ENCODE measurements at regions not wholly inside any gene's neighbourhood (a gene's known extent, or its start where the extent isn't known, plus 50 kb on each side); places are given as distances from the start of the nearest gene placed in this dataset.

DNA sequence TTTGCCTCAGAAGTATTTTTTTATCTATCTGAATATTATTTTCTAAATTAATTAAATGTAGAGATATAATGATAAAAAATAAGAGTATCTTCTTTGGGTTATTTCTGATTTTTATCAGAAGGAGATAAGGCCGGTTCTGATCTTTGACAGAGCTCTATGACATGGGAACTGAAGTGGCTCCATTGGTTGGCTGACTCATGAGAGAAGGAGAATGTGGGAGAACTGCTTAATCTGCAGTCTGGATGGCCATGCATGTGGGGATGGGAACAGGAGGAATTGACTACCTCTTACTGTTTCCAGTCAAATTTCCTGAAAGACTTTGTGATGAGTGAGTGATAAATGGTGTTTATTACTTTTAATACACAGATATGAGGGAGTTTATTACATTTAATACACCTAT is 155.8 kb upstream of the ATP2B1 start:
- no peak overlapping the region for H3K4me3 ChIP-seq (replicated peaks; ENCODE audit: low read depth, low read length)
- TF ChIP-seq CTCF (IDR thresholded peaks at IDR 0.05; ENCODE audit: low read length, missing control alignments): no peak
- DNase-seq (ENCODE audit: low read depth): no peak

- no peak overlapping the region for H3K4me3 ChIP-seq (replicated peaks; ENCODE audit: low read depth, low read length)
- TF ChIP-seq CTCF (IDR thresholded peaks at IDR 0.05; ENCODE audit: low read length, missing control alignments): no peak
- no peak for DNase-seq (ENCODE audit: low read depth)
Measured at GRCh38 chr12:89863968-89864367, 155.3 kb upstream of the ATP2B1 start.

DNA sequence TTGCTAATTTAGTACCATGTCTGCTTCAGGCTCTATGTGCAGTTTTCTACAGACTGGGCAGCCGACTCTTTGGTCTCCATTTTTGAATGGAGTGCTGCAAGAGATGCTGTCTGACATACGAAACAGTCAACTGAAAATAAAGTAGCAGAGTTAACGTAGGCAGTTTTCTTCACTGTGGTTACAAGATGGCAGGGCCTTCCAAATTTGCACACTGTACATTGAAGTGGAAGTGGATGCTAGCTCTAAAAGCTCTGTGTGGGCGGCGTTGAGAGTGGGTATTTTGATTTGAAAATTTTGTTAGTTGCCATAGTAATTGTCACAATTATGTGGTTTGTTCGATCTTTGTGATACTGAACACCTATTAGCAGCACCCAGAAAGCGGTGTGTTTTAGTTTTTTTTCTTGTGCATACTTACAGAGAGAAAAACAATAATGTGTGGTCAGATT is 154.9 kb upstream of the ATP2B1 start:
- TF ChIP-seq CTCF (IDR thresholded peaks at IDR 0.05; ENCODE audit: low read length, missing control alignments): no peak
- DNase-seq (ENCODE audit: low read depth): no peak
- H3K4me3 ChIP-seq (replicated peaks; ENCODE audit: low read depth, low read length): no peak overlapping the region

DNA sequence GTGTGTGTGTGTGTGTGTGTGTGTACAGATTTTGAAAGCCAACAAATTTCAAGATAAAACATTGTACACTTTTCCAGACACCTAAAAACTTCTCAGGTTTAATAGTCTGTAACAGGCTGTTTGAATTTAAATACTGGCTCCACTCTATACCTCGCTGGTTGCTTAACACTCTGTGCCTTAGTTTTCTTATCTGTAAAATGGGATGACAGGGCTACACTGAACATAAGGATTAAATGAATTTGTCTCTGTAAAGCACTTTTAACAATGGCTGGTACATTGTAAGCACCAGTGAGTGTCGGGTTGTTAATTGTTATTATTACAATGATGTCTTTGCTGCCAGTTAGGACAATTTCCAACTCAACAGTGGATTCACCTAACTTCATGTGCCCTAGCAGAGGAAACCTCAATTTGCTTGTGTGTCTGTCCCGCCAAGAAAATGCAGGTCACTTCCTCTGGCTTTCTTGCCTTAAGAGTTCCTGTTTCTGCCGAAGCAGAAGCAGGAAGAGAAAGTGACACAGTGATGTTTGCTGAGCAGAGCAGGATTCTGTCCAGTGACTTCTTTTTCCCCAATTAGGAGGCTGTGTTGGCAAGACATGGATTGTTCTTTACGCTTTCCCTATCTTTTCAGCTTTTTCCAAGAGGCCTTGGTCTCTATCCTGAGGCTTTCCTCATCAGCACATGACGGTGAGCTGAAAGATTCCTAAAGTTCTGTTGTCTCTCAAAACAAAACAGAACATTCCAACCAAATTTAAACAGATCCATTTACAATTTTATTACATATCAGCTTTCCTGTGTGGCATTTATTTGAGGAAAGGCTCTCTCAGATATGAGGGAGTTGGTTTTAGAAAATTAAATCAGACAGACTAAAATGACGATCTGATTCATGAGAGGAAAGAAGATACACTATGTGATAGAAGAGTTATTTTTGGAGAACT is 154.1 kb upstream of the ATP2B1 start:
- no peak for DNase-seq (ENCODE audit: low read depth)
- no peak overlapping the region for H3K4me3 ChIP-seq (replicated peaks; ENCODE audit: low read depth, low read length)
- no peak for TF ChIP-seq CTCF (IDR thresholded peaks at IDR 0.05; ENCODE audit: low read length, missing control alignments)

GRCh38 chr12:89861086-89861485 is 152.4 kb upstream of the ATP2B1 start:
- no peak for TF ChIP-seq CTCF (IDR thresholded peaks at IDR 0.05; ENCODE audit: low read length, missing control alignments)
- DNase-seq (ENCODE audit: low read depth): no peak
- no peak overlapping the region for H3K4me3 ChIP-seq (replicated peaks; ENCODE audit: low read depth, low read length)

GRCh38 chr12:89859508-89860220 is 151.0 kb upstream of the ATP2B1 start:
- no peak for TF ChIP-seq CTCF (IDR thresholded peaks at IDR 0.05; ENCODE audit: low read length, missing control alignments)
- DNase-seq (ENCODE audit: low read depth): no peak
- H3K4me3 ChIP-seq (replicated peaks; ENCODE audit: low read depth, low read length): no peak overlapping the region
